ENCODE measurements at regions not wholly inside any gene's neighbourhood (a gene's known extent, or its start where the extent isn't known, plus 50 kb on each side); places are given as distances from the start of the nearest gene placed in this dataset.

DNA sequence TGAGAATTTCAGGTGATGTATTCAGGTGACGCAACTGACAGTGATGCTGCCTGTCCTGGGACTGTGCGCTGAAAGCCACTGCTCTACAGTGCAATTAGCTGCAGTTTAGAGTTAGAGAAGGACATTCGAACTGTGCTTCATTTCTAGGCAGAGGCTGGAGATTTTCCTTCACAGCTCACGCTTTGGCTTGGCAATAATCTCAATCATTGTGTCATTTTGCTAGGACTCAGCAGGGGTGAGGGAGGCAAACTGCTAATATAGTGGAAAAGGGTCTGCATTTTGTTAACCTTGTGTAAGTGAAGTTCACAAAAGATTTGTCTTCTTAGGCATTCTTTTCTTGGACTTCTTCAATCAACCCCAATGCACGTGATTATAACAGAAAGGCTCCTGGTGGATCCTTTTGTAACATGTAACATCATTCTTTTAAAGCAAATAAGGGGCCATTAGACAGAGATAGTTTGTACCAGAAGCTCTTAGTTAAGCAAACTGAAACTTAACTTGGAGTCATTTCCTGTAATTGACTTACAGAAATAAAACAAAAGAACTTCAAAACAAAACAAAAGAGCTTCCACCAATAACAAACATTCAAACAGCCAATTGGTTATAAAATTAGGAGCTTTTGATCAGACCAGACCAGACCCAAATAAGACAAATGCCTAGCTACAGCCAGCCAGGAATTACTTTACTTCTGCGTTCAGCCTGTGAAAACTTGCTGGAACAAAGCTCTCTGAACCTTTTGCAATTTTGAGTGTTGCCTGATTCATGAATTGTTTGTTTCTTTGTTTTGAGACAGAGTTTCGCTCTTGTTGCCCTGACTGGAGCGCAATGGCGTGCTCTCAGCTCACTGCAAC lies 1376.3 kb upstream of the CELF4 start:
- TF ChIP-seq POLR2A (IDR thresholded peaks at IDR 0.05) = no peak
- TF ChIP-seq, protein P1, sequence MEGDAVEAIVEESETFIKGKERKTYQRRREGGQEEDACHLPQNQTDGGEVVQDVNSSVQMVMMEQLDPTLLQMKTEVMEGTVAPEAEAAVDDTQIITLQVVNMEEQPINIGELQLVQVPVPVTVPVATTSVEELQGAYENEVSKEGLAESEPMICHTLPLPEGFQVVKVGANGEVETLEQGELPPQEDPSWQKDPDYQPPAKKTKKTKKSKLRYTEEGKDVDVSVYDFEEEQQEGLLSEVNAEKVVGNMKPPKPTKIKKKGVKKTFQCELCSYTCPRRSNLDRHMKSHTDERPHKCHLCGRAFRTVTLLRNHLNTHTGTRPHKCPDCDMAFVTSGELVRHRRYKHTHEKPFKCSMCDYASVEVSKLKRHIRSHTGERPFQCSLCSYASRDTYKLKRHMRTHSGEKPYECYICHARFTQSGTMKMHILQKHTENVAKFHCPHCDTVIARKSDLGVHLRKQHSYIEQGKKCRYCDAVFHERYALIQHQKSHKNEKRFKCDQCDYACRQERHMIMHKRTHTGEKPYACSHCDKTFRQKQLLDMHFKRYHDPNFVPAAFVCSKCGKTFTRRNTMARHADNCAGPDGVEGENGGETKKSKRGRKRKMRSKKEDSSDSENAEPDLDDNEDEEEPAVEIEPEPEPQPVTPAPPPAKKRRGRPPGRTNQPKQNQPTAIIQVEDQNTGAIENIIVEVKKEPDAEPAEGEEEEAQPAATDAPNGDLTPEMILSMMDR (IDR thresholded peaks at IDR 0.05) = no peak

Data from sigmoid colon (tissue), 3 donors.